HCT116 (cell line): ENCODE measurements at regions not wholly inside any gene's neighbourhood (a gene's known extent, or its start where the extent isn't known, plus 50 kb on each side); places are given as distances from the start of the nearest gene placed in this dataset.

Source experiments
- EGR1 ChIP-seq: IDR thresholded peaks from 2 replicates; pipeline ENCODE4 v1.6.1; 2012; ENCODE audit warnings: low read depth
- EZH2phosphoT487 ChIP-seq: fragments of 200-600 bp; IDR thresholded peaks from 2 replicates; pipeline ENCODE4 v1.6.1; 2018; ENCODE audit warnings: antibody characterized with exemption, borderline replicate concordance
- FOSL1 ChIP-seq: IDR thresholded peaks from 2 replicates; pipeline ENCODE4 v1.6.1; 2012; ENCODE audit warnings: low read depth
- POLR2A ChIP-seq: IDR thresholded peaks from 2 replicates; pipeline ENCODE4 v1.7.0; 2011; ENCODE audit warnings: borderline replicate concordance; ENCODE audit not compliant: insufficient read depth, insufficient read length; ENCODE audit errors: extremely low read depth
- RAD21 ChIP-seq: IDR thresholded peaks from 2 replicates; pipeline ENCODE4 v1.6.1; 2012; ENCODE audit warnings: low read depth, mild to moderate bottlenecking
- SIN3A ChIP-seq: IDR thresholded peaks from 2 replicates; pipeline ENCODE4 v1.6.1; 2012; ENCODE audit warnings: low read depth
- TCF7L2 ChIP-seq: IDR thresholded peaks from 2 replicates; pipeline ENCODE4 v1.7.0; 2011; ENCODE audit warnings: borderline replicate concordance, inconsistent platforms; ENCODE audit not compliant: insufficient read depth, insufficient read length; ENCODE audit errors: extremely low read depth
- YY1 ChIP-seq: IDR thresholded peaks from 2 replicates; pipeline ENCODE4 v1.6.1; 2011; ENCODE audit warnings: low read length, low read depth, moderate library complexity, mild to moderate bottlenecking; ENCODE audit not compliant: insufficient replicate concordance; ENCODE audit errors: extremely low read depth
- ZNF274 ChIP-seq: fragments of 200-500 bp; sonication (Bioruptor generic); IDR thresholded peaks from 2 replicates; pipeline ENCODE4 v1.6.1; 2014; ENCODE audit warnings: mild to moderate bottlenecking, low read depth, low read length, inconsistent platforms
- TF ChIP-seq, protein P1 (sequence below), 3 experiments: fragments of 200-600 bp in 1 of 3; sonication (generic) in 1 of 3; IDR thresholded peaks in 2 of 3; conservative IDR thresholded peaks in 1 of 3; 2 replicates each; pipeline ENCODE4 v1.5.1; 2012 to 2017; ENCODE audit warnings: low read depth in 2 of 3, low read length in 2 of 3, antibody characterized with exemption in 1 of 3, borderline replicate concordance in 1 of 3, control low read depth in 1 of 3, mild to moderate bottlenecking in 1 of 3, mixed read lengths in 1 of 3, mixed run types in 1 of 3, moderate library complexity in 1 of 3; ENCODE audit not compliant: insufficient read depth in 1 of 3
- TF ChIP-seq, protein P2 (sequence below): IDR thresholded peaks from 2 replicates; pipeline ENCODE4 v1.6.1; 2012; ENCODE audit warnings: low read depth

DNA sequence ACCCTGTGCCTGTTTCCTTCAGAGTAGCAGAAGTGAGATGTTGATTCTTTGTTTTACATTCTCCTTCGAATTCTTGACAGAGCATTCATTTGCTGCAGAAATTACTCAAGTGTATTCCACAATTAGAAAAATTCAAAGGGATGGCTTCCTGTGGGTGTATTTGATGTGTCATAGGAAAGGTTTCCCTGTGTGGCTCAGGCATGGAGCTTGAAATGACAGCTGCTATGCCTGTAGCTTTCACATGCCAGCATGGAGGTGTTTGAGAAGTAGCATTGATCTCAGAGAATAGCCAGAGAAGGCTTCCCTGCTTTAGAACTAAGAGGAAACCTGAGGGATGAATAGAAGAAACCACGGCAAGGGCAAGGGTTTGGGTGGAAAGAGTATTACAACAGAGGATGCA lies 317.2 kb upstream of the DEPDC1 start:
- TF ChIP-seq EGR1 (no peak), POLR2A (no peak), SIN3A (no peak), RAD21 (no peak), FOSL1 (no peak), EZH2phosphoT487 (no peak), ZNF274 (no peak), TCF7L2 (no peak), YY1 (no peak)
- TF ChIP-seq, protein P1, sequence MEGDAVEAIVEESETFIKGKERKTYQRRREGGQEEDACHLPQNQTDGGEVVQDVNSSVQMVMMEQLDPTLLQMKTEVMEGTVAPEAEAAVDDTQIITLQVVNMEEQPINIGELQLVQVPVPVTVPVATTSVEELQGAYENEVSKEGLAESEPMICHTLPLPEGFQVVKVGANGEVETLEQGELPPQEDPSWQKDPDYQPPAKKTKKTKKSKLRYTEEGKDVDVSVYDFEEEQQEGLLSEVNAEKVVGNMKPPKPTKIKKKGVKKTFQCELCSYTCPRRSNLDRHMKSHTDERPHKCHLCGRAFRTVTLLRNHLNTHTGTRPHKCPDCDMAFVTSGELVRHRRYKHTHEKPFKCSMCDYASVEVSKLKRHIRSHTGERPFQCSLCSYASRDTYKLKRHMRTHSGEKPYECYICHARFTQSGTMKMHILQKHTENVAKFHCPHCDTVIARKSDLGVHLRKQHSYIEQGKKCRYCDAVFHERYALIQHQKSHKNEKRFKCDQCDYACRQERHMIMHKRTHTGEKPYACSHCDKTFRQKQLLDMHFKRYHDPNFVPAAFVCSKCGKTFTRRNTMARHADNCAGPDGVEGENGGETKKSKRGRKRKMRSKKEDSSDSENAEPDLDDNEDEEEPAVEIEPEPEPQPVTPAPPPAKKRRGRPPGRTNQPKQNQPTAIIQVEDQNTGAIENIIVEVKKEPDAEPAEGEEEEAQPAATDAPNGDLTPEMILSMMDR (IDR thresholded peaks at IDR 0.05 in 2 of 3, conservative IDR thresholded peaks at IDR 0.05 in 1 of 3; ENCODE audit: borderline replicate concordance in 1 of 3, insufficient read depth in 1 of 3, low read depth in 2 of 3, low read length in 2 of 3) = no peak
- TF ChIP-seq, protein P2, sequence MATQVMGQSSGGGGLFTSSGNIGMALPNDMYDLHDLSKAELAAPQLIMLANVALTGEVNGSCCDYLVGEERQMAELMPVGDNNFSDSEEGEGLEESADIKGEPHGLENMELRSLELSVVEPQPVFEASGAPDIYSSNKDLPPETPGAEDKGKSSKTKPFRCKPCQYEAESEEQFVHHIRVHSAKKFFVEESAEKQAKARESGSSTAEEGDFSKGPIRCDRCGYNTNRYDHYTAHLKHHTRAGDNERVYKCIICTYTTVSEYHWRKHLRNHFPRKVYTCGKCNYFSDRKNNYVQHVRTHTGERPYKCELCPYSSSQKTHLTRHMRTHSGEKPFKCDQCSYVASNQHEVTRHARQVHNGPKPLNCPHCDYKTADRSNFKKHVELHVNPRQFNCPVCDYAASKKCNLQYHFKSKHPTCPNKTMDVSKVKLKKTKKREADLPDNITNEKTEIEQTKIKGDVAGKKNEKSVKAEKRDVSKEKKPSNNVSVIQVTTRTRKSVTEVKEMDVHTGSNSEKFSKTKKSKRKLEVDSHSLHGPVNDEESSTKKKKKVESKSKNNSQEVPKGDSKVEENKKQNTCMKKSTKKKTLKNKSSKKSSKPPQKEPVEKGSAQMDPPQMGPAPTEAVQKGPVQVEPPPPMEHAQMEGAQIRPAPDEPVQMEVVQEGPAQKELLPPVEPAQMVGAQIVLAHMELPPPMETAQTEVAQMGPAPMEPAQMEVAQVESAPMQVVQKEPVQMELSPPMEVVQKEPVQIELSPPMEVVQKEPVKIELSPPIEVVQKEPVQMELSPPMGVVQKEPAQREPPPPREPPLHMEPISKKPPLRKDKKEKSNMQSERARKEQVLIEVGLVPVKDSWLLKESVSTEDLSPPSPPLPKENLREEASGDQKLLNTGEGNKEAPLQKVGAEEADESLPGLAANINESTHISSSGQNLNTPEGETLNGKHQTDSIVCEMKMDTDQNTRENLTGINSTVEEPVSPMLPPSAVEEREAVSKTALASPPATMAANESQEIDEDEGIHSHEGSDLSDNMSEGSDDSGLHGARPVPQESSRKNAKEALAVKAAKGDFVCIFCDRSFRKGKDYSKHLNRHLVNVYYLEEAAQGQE = no peak
